Caki2 (cell line): ENCODE measurements at regions not wholly inside any gene's neighbourhood (a gene's known extent, or its start where the extent isn't known, plus 50 kb on each side); places are given as distances from the start of the nearest gene placed in this dataset.

Experiments used
- DNase-seq: peaks from one replicate; pipeline ENCODE4 v3.0.0-alpha.2; 2015; ENCODE audit warnings: low read depth
- in situ Hi-C: cut with HindIII; loops from 2 replicates; pipeline ENCODE4 v1.10.0; 2016; ENCODE audit warnings: low sequenced_read_pairs, low pct_unique_long_range_greater_than_20kb, mixed read lengths

- no peak for DNase-seq
- in situ Hi-C loops, result no loop called here
These were observed 402.3 kb upstream of the SLITRK6 start for GRCh38 chr13:86201477-86201876.

GRCh38 chr13:86193281-86193680, 394.1 kb upstream of the SLITRK6 start:
- DNase-seq, result no peak
- in situ Hi-C loops, result no loop called here

- DNase-seq, result no peak
- in situ Hi-C loops, result no loop called here
These were observed 389.0 kb upstream of the SLITRK6 start for GRCh38 chr13:86188170-86188569.

- in situ Hi-C loops, result no loop called here
- DNase-seq, result no peak
These were observed 386.4 kb upstream of the SLITRK6 start for GRCh38 chr13:86185636-86186035.

GRCh38 chr13:86185107-86185506, 385.9 kb upstream of the SLITRK6 start:
- DNase-seq, result no peak
- in situ Hi-C loops, result no loop called here

GRCh38 chr13:86174622-86175021, 375.4 kb upstream of the SLITRK6 start:
- in situ Hi-C loops, result no loop called here
- DNase-seq, result no peak

- no peak for DNase-seq
- in situ Hi-C loops, result no loop called here
These were observed 373.7 kb upstream of the SLITRK6 start for GRCh38 chr13:86172961-86173360.

GRCh38 chr13:86161257-86161656, 362.0 kb upstream of the SLITRK6 start:
- in situ Hi-C loops, result no loop called here
- DNase-seq, result no peak

- DNase-seq, result no peak
- in situ Hi-C loops, result no loop called here
These were observed 356.5 kb upstream of the SLITRK6 start for GRCh38 chr13:86155756-86156155.

GRCh38 chr13:86142080-86142479, 342.9 kb upstream of the SLITRK6 start:
- in situ Hi-C loops, result no loop called here
- no peak for DNase-seq

- DNase-seq, result no peak
- in situ Hi-C loops, result no loop called here
These were observed 336.6 kb upstream of the SLITRK6 start for GRCh38 chr13:86135856-86136255.

- in situ Hi-C loops, result no loop called here
- no peak for DNase-seq
These were observed 322.7 kb upstream of the SLITRK6 start for GRCh38 chr13:86121881-86122280.

GRCh38 chr13:86109107-86109506, 309.9 kb upstream of the SLITRK6 start:
- in situ Hi-C loops, result no loop called here
- no peak for DNase-seq

GRCh38 chr13:86108334-86108733, 309.1 kb upstream of the SLITRK6 start:
- in situ Hi-C loops, result no loop called here
- no peak for DNase-seq

- in situ Hi-C loops, result no loop called here
- no peak for DNase-seq
These were observed 299.3 kb upstream of the SLITRK6 start for GRCh38 chr13:86098511-86098910.

- in situ Hi-C loops, result no loop called here
- no peak for DNase-seq
These were observed 296.1 kb upstream of the SLITRK6 start for GRCh38 chr13:86095351-86095750.

- DNase-seq, result no peak
- in situ Hi-C loops, result no loop called here
These were observed 291.0 kb upstream of the SLITRK6 start for GRCh38 chr13:86090181-86090580.

- in situ Hi-C loops, result no loop called here
- no peak for DNase-seq
These were observed 288.0 kb upstream of the SLITRK6 start for GRCh38 chr13:86087244-86087643.

- in situ Hi-C loops, result no loop called here
These were observed 286.7 kb upstream of the SLITRK6 start for GRCh38 chr13:86085890-86086289.

GRCh38 chr13:86082121-86082520, 282.9 kb upstream of the SLITRK6 start:
- DNase-seq, result no peak
- in situ Hi-C loops, result no loop called here

More at GRCh38 chr13:86085890-86086289, 286.7 kb upstream of the SLITRK6 start:
- DNase-seq, result no peak
